Fibroblast of skin of left quadriceps (primary cell): ENCODE measurements at regions not wholly inside any gene's neighbourhood (a gene's known extent, or its start where the extent isn't known, plus 50 kb on each side); places are given as distances from the start of the nearest gene placed in this dataset.
"Not testable (repeated sequence)": the region's sequence is repeated elsewhere in the genome, so short reads cannot be mapped to it uniquely, and the experiment has no call there.

ENCODE experiments used
- DNase-seq, 2 experiments: peaks; one replicate each; pipeline ENCODE4 v3.0.0-alpha.2; 2013; ENCODE audit warnings: low read depth in 2 of 2

DNA sequence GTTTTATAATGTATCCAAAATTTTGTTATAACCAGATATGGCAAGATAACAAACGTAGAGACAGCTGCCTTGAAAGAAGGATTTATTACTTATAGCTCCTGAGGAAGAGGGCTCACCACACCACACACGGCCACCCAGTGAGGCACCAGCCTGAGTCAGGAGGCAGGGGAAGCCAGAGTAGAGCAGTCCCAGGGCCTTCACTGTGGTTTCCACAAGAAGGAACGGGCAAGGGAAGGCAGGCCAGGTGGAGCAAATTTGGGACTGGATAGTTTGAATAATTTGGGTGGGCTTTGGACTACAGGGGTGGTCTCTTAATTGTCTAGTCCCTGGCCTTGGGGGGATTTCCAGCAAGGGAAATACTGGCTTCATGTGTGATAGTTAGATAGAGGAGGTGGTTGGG lies 72.5 kb downstream of the RRAGC start:
- DNase-seq = no peak

DNA sequence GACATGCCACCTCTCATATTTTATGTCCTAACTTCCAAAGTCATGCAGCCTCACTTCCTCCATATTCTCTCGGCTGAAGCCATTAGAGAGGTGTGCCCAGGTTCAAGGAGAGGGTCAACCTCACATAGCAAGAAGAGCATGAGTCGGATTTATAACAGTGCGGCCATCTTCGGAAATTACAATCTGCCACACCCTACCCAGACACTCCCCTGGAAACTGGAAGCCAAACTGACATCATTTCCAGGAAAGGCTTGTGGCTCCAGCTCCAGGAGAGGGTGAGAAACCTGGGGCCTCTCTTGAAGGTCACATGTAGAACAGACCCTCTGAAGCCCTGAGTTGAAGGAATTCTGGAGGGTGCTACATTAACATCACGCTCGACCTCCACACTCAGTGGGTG lies 73.5 kb downstream of the RRAGC start:
- DNase-seq = no peak

DNA sequence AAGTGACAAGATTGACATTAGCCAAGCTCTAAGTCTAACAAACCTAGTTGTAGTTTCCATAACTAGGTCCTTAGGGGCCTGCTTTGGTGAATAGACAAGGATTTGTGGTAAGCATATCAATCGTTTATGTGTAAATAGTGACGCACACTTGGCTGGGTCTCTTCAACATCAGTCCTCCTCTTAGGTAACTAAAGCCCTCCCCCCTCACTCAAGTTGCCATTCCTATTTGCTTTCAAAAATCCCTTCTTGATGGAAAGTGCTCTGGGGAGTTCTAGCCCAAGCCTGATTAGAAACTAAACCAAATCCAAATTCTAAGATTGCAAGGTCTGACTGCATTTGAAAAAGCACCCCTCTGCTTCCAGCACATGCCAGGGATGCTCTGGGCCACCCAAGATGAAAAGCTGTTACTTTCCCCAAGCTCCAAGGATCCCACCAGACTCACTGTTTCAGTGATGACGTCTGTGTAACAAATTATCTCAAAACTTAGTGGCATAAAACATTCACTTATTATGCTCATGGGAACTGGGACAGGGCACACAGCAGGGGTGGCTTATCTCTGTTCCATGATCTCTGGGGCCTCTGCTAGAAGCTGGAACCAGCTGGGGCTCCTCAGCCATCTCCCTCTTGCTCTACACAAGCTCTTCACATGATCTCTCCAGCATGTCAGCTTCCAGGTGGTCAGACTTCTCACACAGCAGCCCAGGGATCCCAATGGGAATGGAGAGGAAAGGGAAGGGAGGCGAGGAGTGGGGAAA lies 74.1 kb downstream of the RRAGC start:
- DNase-seq = no peak

DNA sequence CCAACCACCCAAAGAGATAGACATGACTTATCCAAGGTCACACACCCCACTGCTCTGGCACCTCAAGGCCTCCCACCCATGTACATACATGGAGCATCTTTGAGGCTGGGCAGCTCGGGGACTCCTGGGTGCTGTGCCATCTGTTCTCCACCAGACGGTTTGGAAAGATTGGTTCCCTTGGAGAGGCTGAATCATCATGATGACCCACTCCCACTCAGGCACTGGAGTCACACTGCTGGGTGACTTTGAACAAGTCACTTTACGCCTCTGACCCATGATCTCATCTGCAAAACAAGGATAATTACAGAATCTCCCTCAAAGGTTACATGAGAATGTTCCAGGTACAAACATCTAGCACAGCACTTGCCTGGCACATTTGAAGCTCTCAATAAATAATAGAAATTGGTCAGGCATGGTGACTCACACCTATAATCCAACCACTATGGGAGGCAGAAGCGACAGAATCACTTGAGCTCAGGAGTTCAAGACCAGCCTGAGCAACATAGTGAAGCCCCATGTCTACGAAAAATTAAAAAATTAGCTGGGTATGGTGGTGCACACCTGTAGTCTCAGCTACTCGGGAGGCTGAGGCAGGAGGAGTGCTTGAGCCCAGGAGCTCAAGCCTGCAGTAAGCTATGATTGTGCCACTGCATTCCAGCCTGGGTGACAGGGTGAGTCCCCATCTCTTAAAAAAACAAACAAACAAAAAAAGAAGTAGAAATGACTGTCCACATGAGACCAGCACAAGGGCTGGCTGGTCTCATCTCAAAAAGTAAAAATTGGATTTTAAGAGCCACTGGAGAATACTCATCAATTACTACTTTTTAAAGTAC lies 74.9 kb downstream of the RRAGC start:
- DNase-seq = no peak

DNA sequence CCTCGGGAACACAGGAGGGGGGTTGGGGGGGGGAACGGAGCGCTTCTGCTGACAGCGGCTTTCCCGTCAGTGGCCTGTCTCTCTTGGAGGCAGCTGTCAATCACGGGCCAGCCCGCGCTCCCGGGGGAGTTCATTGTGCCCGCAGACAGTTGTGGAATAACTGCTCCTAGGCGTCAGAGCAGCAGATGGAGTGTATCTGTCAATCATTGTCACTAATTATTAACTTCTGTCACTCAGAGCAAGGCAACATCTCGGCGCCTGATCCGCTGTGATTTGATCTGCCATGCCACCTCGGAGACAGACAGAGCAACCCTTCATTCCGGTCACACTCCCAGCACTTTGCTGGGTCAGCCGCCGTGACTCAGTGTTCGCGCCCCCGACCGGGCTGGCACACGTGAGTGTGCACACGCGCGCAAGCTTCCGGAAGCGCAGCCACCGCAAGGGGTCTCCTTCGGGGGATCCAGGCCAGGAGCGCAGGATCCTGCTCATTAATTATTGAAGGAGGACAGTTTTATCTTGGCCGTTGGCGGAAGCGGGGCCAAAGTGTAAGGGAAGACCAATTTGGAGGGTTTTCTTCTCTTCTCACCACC lies 75.8 kb downstream of the RRAGC start:
- no peak for DNase-seq

DNA sequence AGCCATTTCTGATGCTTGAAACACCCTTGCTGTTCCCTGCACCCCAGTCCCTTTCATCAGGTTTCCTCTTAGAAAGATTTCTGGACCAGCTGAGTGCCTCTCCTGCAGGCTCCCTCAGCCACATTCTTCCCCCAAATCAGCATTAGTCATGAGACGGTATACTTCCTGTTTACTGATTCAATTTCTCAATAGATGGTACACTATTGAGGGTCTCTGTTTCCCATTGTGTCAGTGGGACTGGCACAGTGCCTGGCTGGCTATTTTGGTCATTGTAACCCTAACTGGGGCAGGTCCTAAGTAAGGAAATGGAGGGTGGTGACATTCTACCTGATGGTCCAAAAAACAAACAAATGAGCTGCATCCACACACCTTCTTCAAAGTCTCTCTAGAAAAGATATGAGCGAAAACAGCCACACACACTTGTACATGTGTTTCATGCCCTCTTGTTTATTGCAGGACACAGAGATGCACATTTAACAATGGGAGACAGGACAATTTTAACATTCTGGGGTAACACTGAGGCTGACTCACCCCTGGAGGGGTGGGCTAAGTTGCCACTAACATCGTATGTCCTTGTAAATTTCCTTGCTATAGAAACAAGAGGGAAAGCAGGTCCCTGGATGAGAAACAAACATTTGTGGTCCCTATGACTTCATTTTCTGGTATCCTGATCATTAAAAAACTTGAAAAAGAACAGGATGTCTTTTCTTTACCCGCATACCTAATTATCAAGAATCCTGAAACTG lies 77.5 kb downstream of the RRAGC start:
- DNase-seq = no peak

DNA sequence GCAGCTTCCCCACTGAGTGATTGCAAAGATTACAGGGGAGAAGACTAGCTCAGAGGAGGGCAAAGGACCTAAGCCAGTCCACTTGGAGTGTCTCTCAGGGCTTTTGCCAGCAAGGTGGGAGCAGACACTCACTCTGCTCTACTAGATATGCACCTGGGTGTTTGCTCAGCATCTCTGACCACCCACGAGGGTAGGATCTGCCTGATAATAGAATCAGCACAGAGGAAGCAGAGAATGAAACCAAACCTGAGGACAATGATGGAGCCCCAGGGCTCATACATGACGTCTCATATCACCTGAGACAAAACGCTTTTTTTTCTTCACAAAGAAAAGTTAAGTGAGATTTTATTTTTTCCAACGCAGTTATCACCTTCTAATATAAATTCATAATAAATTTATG lies 79.4 kb downstream of the RRAGC start:
- no peak for DNase-seq

DNA sequence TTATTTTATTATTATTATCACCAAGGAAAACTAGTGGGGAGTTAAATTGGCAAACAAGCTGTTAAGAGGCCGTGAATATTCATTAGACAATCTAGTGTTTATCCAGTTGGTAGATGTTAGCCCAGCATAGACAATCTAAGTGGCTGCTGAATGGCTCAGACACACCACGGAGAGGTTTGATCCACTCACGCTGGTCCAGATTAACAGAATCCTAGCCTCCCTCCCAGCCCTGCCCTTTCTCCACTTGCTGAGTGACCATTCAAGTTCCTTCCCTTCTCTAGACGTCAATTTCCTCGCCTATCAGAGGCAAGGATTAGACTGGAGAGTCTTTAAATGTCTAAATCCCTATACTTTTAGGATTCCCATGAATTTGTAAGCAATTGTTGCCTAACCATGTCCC lies 80.1 kb downstream of the RRAGC start:
- no peak for DNase-seq

DNA sequence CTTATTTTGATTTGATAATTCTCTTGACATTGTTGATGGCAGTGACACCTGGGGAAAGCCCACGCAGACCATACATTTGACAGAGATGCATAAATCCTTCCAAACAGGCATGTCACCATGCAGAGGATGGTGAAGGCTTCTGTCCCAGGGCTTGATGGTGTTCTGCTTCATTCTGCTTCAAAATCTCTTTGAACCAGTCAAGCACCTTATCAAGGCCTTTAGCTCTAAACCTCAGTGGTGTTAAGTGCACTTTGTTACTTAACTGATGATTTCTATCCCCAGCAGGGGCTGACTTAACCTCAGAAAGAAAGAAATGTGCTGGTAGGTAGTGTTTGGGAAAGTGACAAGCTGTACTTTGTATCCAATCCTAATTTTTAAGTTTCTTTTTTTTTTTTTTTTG lies 81.1 kb downstream of the RRAGC start:
- DNase-seq = no peak

DNA sequence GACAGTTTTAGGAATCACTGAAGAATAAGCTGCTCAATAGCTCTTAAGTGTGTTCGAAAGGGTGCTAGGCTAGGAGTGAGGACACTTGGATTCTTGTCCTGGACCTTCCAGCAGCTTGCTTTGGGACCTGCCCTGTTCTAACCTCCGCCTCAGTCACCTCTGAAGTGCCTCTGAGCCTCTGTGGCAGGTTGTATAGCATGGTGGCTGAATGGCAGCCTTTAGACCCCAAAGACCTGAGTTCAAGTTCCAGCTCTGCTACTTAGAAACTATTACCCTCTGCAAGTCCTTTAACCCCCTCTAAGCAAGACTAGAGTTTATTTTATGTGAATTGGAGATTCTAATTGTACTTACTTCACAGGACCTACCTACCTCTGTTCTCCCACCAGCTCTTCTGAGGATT lies 81.5 kb downstream of the RRAGC start:
- no peak for DNase-seq

DNA sequence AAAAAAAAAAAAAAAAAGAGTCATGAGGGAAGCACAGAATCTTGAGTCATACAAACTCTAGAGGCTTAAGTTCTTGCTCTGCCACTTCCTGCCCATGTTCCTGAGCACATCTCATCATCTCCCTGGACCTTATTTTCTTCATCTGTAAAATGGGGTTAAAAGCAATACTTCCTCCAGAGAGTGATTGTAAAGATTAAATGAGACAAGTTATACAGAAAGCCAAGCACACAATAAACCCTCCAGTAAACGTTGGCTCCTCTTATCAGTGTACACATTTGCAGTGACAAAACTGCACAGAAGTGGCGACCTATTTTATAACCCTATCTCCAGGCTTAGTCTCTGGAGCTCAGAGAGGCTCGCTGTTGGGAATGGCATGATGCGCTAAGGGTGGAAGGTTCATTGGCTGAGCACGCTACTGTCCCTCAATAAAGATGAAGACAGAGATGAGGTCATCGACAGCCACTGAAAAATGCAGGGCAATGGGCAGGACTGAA lies 82.1 kb downstream of the RRAGC start:
- DNase-seq = no peak

DNA sequence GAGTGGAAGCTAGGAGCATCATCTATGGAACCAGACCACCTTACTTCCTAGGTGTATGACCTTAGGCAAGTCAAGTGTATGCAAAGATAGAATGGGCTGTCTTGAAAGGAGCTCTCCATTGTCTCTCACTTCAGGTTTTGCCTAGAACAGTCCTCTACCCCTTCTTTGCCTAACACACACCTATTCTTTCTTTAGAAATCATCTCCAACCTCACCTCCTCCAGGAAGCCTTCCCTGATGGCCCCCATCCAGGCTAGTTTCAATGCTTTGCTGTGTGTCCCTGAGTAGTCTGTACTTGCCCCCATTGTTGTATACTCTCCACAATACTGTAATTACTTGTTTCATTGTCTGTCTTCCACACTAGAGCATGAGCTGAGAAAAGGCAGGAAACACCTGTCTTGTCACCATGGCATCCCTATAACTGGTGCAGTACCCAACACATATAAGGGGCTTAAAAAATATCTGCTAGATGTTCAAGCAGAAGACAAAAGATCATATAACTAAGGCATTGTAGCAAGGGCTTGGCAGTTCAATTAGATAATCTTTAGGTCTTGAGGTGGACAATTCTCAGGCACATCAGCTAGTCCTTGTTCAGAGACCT lies 83.0 kb downstream of the RRAGC start:
- no peak for DNase-seq

DNA sequence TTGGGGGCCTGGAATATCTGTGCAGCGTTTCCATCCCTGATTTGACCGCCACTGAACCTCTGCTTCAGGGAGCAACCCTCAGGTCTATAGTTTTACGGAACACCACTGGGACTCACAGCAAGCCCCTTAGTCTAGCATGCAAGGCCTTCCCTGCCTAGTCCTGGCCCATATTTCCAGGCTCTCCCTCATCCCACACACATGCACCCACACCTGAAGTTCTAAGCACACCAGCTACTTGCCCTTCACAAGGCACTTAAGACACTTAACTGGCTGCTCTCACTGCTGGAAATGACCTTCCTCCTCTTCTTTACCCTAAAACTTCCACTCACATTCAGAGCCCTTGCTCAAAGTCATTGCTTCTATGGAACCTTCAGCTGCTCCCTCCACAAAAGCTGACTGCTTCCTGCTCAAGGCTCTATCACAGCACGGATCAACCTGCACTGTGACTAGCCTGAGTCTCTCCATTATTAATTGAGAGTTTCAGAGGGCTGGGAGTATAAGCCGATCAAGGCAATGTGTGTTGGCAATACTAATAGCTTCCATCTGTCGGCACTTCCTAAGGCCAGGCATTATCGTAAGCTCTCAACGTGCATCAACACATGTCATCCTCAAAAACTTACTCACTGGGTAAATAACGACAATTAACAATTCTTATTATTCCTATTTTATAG lies 84.3 kb downstream of the RRAGC start:
- no peak for DNase-seq

DNA sequence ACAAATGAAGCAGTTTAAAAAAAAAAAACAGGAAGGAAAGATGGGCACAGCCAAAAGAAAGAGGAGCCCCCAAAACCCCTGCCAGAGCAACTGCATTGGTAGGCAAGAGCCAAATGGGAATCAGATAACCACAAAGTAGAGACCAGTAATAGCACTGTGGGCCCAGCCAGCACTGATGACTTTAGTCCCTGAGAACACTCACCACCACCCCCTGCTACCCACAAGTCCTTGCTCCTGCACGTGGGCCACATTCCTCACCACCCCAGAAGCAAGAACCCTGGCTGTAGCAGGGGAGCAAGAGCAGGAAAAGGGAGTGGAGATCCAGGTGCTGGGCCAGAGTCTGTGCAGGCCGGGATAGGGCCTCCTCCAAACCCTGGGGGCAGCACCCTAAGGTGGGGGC lies 86.1 kb downstream of the RRAGC start:
- DNase-seq = no peak

DNA sequence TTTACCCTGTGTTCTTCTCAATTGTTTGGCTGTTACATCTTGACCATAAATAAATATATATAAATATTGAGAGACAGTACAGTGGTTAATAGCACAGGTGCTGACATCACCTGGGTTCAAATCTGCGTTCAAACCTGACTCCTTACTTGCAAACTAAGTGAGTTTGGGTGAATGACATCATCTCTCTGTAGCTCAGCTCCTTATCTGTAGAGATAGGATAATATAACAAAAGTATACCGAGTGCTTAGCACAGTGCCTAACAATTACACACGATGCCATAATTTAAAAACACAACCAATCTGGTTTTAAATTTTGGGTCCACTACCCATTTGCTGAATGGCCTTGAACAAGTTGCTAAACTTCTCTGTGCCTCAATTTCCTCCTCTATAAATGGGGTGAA lies 86.6 kb downstream of the RRAGC start:
- DNase-seq = no peak

DNA sequence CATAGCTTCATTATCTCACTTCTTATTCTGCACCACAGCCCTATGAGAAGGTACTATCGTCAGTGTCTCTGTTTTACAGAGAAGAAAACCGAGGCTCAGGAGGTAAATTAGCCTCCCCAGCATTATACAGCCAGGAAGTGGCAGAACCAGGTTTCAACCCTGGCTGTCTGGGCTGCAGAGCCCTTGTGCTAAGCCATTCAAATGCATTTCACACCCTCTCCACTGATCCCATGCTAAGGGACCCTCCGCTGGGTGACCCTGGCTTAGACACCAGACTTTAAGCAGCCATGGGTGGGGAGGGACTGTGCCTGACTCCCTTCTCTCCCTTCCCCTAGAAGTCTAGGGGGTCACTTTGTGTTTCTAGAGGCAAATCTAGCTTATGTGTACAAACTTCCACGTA lies 87.5 kb downstream of the RRAGC start:
- DNase-seq = no peak

DNA sequence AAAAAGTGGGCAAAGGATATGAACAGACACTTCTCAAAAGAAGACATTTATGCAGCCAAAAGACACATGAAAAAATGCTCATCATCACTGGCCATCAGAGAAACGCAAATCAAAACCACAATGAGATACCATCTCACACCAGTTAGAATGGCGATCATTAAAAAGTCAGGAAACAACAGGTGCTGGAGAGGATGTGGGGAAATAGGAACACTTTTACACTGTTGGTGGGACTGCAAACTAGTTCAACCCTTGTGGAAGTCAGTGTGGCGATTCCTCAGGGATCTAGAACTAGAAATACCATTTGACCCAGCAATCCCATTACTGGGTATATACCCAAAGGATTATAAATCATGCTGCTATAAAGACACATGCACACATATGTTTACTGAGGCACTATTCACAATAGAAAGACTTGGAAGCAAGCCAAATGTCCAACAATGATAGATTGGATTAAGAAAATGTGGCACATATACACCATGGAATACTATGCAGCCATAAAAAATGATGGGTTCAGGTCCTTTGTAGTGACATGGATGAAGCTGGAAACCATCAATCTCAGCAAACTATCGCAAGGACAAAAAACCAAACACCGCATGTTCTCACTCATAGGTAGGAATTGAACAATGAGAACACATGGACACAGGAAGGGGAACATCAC lies 88.9 kb downstream of the RRAGC start:
- not testable (repeated sequence) for DNase-seq

DNA sequence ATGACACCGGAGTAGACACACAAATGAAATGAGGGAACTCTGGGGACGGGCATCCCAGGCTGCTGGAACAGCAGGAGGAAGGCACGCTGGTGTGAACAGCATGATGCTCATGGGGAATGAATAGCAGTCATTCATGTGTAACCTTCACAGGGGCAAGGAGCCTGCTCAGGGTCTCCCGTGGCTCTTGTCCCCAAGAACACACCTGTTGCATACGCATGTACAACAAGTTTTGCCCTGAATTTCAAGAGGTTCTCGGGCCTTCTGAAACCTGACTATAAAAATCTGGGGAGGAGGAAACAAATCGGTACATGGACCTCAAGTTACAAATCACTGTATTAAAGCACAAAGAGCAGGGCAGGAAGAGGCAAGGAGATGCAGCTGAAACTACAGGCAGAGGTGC lies 93.4 kb downstream of the RRAGC start:
- no peak for DNase-seq

DNA sequence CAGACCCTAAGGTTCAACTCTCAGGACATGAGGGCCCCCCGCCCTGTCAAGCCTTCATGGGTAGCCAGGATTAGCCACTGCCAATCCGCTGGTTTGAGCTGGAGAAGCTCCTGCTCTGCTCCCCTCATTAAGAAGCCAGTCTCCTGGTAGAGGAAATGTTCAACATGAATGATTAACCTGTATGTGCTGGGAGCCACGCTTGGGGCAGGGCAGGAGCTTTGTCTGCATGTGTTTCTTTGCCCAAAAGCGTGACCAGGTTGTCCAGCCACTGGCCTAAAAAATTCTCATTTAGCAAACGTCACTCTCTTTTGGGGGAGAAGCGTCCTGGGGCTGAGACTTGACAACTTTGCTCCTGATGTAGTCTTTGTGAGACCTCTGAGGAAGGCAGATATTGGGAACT lies 96.5 kb downstream of the RRAGC start:
- no peak for DNase-seq

DNA sequence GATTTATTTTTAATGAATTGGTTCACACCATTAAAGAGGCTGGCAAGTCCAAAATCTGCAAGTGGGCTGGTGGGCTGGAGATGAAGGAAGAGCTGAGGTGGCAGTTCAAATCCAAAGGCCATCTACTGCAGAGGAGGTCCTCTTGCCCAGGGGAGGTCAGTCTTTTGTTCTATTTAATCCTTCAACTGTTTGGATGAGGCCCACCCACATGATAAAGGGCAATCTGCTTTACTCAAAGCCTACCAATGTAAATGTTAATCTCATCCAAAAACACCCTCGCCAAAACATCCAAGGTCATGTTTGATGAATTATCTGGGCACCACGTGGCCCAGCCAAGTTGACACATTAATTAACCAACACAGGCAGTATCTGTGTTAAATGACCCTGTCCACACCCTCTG lies 99.0 kb downstream of the RRAGC start:
- no peak for DNase-seq

DNA sequence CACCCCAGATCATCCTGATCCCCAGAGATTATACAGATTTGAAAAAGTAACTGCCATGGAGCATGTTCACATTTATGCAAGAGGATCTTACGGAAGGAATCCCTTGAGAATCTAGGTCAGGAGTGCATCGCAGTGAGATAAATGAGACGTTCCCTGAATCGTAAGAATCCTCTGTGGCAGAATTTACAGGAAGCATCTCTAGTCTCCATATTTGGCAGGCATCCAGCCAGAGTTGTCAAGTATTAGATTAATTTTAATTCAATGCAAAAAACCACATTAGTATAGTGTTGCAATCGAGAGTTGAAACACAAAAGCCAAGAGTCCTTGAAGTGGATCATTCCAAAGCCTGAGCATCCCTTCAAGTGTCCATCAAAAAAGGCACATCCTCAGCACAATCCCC lies 100.8 kb downstream of the RRAGC start:
- DNase-seq = no peak
